ENCODE measurements at regions not wholly inside any gene's neighbourhood (a gene's known extent, or its start where the extent isn't known, plus 50 kb on each side); places are given as distances from the start of the nearest gene placed in this dataset.
"Not testable (repeated sequence)": the region's sequence is repeated elsewhere in the genome, so short reads cannot be mapped to it uniquely, and the experiment has no call there.

DNA sequence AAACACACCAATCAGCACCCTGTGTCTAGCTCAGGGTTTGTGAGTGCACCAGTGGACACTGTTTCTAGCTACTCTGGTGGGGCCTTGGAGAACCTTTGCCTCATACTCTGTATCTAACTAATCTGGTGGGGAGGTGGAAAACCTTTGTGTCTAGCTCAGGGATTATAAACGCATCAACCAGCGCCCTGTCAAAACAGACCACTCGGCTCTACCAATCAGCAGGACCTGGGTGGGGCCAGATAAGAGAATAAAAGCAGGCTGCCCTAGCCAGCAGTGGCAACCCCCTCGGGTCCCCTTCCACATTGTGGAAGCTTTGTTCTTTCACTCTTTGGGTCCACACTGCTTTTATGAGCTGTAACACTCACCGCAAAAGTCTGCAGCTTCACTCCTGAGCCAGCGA, 121.8 kb downstream of the FSCB start:
- TF ChIP-seq, protein P1, sequence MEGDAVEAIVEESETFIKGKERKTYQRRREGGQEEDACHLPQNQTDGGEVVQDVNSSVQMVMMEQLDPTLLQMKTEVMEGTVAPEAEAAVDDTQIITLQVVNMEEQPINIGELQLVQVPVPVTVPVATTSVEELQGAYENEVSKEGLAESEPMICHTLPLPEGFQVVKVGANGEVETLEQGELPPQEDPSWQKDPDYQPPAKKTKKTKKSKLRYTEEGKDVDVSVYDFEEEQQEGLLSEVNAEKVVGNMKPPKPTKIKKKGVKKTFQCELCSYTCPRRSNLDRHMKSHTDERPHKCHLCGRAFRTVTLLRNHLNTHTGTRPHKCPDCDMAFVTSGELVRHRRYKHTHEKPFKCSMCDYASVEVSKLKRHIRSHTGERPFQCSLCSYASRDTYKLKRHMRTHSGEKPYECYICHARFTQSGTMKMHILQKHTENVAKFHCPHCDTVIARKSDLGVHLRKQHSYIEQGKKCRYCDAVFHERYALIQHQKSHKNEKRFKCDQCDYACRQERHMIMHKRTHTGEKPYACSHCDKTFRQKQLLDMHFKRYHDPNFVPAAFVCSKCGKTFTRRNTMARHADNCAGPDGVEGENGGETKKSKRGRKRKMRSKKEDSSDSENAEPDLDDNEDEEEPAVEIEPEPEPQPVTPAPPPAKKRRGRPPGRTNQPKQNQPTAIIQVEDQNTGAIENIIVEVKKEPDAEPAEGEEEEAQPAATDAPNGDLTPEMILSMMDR (IDR thresholded peaks at IDR 0.05), result not testable (repeated sequence)
- TF ChIP-seq EP300, POLR2A (IDR thresholded peaks at IDR 0.05): not testable (repeated sequence)
